ENCODE measurements at regions not wholly inside any gene's neighbourhood (a gene's known extent, or its start where the extent isn't known, plus 50 kb on each side); places are given as distances from the start of the nearest gene placed in this dataset.

GRCh38 chr1:114224196-114224907 is 70.7 kb upstream of the SYT6 start:
- no peak for TF ChIP-seq CTCF (IDR thresholded peaks at IDR 0.05; ENCODE audit: insufficient read depth, low read depth, low read length, missing control alignments)
- DNase-seq (ENCODE audit: low read depth): no peak
- H3K4me3 ChIP-seq (ENCODE audit: low read depth, low read length): no peak overlapping the region

GRCh38 chr1:114222920-114223319 is 69.3 kb upstream of the SYT6 start:
- no peak for TF ChIP-seq CTCF (IDR thresholded peaks at IDR 0.05; ENCODE audit: insufficient read depth, low read depth, low read length, missing control alignments)
- DNase-seq (ENCODE audit: low read depth): no peak

GRCh38 chr1:114219172-114219868 is 65.7 kb upstream of the SYT6 start:
- no peak overlapping the region for H3K4me3 ChIP-seq (ENCODE audit: low read depth, low read length)
- no peak for TF ChIP-seq CTCF (IDR thresholded peaks at IDR 0.05; ENCODE audit: insufficient read depth, low read depth, low read length, missing control alignments)
- no peak for DNase-seq (ENCODE audit: low read depth)

More at GRCh38 chr1:114222920-114223319, 69.3 kb upstream of the SYT6 start:
- H3K4me3 ChIP-seq (ENCODE audit: low read depth, low read length): no peak overlapping the region

- DNase-seq (ENCODE audit: low read depth): no peak
- no peak for TF ChIP-seq CTCF (IDR thresholded peaks at IDR 0.05; ENCODE audit: insufficient read depth, low read depth, low read length, missing control alignments)
Observed at GRCh38 chr1:114218361-114219171, 64.9 kb upstream of the SYT6 start.

GRCh38 chr1:114216431-114217173 is 62.9 kb upstream of the SYT6 start:
- no peak overlapping the region for H3K4me3 ChIP-seq (ENCODE audit: low read depth, low read length)
- DNase-seq (ENCODE audit: low read depth): no peak
- TF ChIP-seq CTCF (IDR thresholded peaks at IDR 0.05; ENCODE audit: insufficient read depth, low read depth, low read length, missing control alignments): no peak

More at GRCh38 chr1:114218361-114219171, 64.9 kb upstream of the SYT6 start:
- H3K4me3 ChIP-seq (ENCODE audit: low read depth, low read length): no peak overlapping the region

GRCh38 chr1:114215436-114215835 is 61.8 kb upstream of the SYT6 start:
- H3K4me3 ChIP-seq (ENCODE audit: low read depth, low read length): no peak overlapping the region
- TF ChIP-seq CTCF (IDR thresholded peaks at IDR 0.05; ENCODE audit: insufficient read depth, low read depth, low read length, missing control alignments): no peak
- DNase-seq (ENCODE audit: low read depth): no peak
